Tibial nerve (tissue), 4 donors: ENCODE measurements at regions not wholly inside any gene's neighbourhood (a gene's known extent, or its start where the extent isn't known, plus 50 kb on each side); places are given as distances from the start of the nearest gene placed in this dataset.

Experiments used
- EP300 ChIP-seq, 2 donors: sonication (generic); formaldehyde crosslinking; IDR thresholded peaks; one replicate each; pipeline ENCODE4 v1.6.1; 2017; ENCODE audit warnings: antibody characterized with exemption in 2 of 2, mild to moderate bottlenecking in 1 of 2
- POLR2A ChIP-seq, 2 donors: fragments of 450-650 bp; IDR thresholded peaks; one replicate each; pipeline ENCODE4 v1.6.1; 2017; ENCODE audit warnings: antibody characterized with exemption in 2 of 2, mild to moderate bottlenecking in 2 of 2, moderate library complexity in 2 of 2
- TF ChIP-seq, protein P1 (sequence below), 5 experiments: fragments of 200-600 bp in 3 of 5; fragments of 450-650 bp in 2 of 5; sonication (generic) in 3 of 5; IDR thresholded peaks; one replicate each; pipeline ENCODE4 v1.5.1; 2016 to 2019; ENCODE audit warnings: antibody characterized with exemption in 5 of 5, mild to moderate bottlenecking in 3 of 5, moderate library complexity in 2 of 5

DNA sequence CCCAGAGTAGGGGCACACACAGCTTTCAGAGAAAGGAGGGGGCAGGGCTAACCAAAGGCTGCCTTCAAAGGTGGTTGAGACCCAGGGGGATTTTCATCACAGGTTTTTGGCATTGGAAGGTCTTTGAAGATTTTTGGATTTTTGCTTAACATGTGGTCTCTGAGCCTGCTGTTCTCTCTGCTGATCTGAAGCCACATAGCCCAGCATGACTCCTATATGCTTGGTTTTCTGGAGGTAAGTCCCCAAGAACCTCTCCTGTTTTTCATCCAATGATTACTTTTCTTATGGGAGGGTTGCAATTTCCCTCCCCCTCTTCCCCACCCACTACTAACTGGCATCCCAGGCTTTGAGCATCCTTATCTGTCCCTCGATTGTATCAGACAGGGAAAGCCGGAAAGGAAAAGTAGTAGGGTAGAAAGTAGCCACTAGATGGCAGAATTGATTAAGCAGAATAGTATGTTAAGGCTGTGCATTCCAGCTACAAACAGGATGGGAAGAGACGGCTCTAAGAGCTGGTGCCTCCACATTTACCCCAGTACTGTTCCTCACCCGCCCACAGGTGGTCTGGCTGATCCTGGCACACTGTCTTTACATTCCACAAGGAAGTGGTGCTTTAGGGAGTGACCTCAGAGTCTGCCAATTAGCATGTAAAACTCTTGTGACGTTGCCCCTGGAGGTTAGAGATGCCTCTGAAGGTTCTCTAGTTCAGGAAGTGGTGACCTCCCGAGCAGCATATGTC lies 218.9 kb upstream of the EDNRB start:
- TF ChIP-seq, protein P1, sequence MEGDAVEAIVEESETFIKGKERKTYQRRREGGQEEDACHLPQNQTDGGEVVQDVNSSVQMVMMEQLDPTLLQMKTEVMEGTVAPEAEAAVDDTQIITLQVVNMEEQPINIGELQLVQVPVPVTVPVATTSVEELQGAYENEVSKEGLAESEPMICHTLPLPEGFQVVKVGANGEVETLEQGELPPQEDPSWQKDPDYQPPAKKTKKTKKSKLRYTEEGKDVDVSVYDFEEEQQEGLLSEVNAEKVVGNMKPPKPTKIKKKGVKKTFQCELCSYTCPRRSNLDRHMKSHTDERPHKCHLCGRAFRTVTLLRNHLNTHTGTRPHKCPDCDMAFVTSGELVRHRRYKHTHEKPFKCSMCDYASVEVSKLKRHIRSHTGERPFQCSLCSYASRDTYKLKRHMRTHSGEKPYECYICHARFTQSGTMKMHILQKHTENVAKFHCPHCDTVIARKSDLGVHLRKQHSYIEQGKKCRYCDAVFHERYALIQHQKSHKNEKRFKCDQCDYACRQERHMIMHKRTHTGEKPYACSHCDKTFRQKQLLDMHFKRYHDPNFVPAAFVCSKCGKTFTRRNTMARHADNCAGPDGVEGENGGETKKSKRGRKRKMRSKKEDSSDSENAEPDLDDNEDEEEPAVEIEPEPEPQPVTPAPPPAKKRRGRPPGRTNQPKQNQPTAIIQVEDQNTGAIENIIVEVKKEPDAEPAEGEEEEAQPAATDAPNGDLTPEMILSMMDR (IDR thresholded peaks at IDR 0.05): peak; percentile 50 to 66 (median 59)
- no peak for TF ChIP-seq POLR2A (IDR thresholded peaks at IDR 0.05)
- no peak for TF ChIP-seq EP300 (IDR thresholded peaks at IDR 0.05)
